SIG-M5 treated with dmso at 0.1 percent for 504 hours (cell line): ENCODE measurements at regions not wholly inside any gene's neighbourhood (a gene's known extent, or its start where the extent isn't known, plus 50 kb on each side); places are given as distances from the start of the nearest gene placed in this dataset.

Experiments
- DNase-seq: peaks from one replicate; lab custom pipeline; 2025; ENCODE audit not compliant: unreplicated experiment; lab: John Stamatoyannopoulos, UW

DNA sequence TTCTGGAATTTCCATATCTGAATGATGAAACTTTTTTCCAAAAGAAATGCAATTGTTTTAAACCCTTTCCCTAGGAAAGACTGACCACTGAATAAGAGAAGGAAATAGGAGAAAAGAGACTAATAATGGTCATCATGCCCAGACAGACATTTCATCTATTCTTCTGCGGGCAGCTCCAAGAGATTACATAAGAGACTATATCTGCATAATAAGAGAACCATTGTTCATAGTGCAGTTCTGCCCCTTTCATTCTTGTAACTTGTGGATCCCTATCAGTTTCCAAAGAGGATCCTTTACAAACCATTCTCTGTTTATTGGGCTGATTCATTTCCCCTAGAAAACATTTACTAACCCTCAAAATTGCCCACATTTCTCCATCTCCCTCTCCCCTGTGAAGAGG lies 197.8 kb downstream of the FSCB start:
- DNase-seq: no peak

DNA sequence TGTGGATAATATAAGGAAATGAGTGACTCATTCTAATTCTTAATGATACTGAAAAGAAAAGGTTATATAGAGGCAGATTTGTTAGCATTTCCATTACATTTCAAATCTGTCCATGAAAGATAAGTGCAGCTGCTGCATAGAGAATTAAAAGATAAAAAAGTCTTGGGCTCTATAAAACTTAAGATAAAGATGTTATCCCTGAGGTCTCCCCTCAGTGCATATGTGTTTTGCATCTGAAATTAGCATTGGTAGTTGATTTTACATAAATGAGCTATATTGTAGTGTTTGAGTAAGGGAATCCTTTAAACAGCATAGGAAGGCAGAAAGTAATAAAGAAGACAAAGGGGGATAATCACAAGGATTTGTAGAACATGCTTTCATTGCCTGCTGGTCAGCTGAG lies 206.2 kb downstream of the FSCB start:
- DNase-seq: no peak

DNA sequence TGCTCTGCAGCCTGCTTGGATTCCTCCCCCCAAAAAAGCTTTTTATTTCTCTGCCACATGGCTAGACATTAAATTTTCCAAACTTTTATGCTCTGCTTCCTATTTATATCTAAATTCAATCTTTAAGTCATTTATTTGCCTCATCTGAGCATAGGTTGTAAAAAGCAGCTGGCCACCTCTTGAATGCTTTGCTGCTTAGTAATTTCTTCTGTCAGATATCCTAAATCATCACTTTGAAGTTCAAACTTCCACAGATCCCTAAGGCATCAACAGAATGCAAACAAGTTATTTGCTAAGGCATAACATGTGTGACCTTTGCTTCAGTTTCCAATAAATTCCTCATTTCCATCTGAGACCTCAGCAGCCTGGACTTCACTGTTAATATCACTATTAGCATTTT lies 209.6 kb downstream of the FSCB start:
- DNase-seq: no peak

GRCh38 chr14:44291366-44291915 lies 215.6 kb downstream of the FSCB start:
- DNase-seq: no peak

DNA sequence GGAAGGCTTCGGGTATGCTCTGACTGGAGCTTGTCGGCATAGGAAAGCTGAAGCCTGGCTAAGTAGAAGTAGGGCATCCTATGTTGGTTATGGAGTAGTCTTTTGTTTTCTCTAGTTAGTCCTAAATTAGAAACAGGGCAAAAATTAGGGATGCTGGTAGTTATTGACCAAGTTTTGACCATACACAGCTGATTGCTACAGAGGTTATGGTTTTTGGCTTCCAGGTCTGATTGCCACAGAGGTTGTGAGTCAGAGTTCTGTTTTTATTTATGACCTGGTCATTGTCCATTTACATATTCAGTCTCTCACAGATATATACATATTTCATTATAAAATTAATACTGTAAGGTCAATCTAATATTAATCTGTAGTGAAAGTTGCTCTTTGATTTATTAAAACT lies 219.2 kb downstream of the FSCB start:
- DNase-seq: no peak

DNA sequence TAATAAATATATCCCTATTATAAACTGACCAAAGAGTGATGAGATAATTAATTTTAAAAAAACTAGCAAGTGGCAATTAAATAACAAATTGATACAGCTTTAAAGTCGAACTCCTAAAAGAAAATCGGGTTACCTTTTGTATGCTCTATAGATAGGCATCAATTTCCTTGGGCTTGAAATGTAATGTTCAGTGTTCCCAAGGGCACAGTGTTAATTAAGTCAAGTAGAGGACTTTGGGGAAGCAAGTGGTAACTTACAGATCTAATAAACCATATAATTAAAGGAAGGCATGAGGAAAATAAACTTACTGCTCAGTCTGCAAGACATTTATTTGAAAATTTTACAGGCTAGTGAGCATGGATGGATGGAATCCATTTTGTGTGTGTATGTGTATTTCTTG lies 220.9 kb downstream of the FSCB start:
- no peak for DNase-seq

GRCh38 chr14:44283836-44284235 lies 223.2 kb downstream of the FSCB start:
- no peak for DNase-seq

DNA sequence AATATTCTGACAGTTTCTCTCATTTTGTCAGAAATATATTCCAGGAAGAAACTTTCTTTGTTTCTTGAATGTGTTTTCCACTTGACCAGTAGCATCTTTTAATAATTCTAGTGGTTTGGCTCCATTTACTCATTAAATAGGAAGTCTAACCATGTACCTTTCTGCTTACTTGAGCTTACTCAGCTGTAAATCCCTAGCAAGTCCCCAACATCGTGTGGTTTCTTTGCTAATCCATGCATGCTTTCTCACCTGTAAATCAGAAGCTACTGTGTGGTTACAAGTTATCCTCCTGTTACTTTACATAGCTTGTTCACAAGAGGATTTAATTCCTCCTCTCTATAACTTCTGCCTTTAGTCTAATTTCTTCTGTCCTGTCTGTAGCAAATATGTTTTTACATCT lies 227.7 kb downstream of the FSCB start:
- DNase-seq: no peak

GRCh38 chr14:44271637-44272036 lies 235.4 kb downstream of the FSCB start:
- DNase-seq: no peak

DNA sequence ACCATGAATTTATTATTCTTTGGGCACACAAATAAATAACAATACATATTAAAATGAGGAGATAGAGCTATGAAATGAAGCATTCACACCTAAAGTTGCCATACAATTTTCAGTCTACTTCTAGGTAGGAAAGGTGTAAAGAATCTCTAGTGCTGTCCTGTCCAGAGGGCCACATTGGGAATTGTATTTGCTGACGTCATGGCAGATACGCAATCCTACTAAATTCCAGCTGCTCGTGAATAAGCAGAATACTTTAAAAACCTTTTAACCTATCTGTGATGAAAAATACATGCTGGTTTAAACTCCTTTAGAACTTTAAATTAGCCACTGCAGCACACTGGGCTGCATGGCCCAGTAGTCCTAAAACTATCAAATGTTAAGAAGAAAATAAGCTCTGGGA lies 236.1 kb downstream of the FSCB start:
- DNase-seq: no peak

GRCh38 chr14:44265246-44265645 lies 241.8 kb downstream of the FSCB start:
- no peak for DNase-seq

DNA sequence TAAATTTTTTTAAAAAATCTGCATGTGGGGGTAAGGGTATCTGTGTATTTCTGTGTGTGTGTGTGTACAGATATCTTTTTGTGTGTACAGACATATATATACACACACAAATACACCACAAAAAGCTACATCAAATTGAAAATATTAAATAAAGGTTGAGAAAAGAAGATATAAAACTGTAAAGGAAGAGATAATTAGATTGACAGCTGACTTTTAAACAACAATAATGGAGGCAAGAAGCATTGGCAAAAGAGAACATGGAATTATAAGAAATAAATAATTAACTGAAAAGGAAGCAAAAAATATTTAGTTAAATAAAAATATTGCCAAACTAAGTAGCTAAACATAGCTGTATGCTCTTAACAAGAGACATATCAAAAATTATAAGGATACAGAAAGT lies 291.4 kb downstream of the FSCB start:
- no peak for DNase-seq

DNA sequence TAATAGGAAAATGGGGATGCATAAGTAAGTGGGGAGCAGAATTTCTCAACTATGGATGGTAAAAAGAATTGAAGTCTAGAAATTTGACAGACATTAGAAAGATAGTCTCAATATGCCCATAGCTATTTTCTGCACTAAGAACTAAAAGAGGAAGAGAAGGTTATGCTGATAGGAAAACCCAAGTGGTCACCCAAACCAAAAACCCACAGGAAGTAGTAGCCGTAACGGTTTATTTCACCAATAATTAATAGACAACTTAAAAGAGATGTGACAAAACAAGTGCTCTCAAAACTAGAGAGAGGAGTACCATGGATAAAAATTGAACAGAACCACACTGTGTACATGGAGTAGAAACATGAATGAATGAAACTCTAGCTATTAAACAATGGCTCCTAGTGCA lies 295.4 kb downstream of the FSCB start:
- DNase-seq: no peak

- no peak for DNase-seq
These were observed 302.8 kb downstream of the FSCB start for GRCh38 chr14:44204061-44204835.

DNA sequence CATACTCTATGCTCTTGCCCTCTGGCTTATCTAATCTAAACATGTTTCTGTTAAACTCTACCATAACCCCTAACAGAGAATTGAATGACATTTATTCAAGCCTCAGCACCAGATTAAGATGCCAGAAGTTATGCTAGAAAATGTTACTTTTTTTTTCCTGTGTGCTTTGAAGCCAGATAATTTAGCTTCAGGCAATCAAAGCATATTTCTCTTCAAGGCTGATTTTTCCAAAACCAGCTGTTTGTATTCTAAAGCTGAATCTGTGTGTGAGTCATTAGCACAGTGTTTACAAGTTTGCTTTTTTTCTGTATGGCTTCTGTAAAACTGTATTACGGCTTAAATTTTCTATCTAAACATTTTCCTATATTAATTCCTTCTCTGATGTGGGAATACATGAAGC lies 326.1 kb downstream of the FSCB start:
- DNase-seq: no peak

DNA sequence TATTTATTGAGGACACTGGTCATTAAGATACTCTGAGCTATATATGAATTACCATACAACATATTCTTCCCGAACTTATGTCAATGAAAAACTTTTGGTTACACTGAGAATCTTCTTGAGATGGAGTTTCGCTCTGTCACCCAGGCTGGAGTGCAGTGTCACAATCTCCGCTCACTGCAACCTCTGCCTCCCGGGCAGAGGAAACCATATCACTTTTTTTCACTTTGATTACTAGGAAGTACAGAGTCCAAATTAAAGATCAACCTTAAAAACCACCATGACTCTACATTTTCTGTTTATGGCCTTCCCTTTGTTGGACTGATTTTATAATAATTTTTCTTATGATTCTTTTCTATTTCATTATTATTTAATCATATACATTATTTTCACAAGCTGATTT lies 336.5 kb downstream of the FSCB start:
- DNase-seq: no peak

DNA sequence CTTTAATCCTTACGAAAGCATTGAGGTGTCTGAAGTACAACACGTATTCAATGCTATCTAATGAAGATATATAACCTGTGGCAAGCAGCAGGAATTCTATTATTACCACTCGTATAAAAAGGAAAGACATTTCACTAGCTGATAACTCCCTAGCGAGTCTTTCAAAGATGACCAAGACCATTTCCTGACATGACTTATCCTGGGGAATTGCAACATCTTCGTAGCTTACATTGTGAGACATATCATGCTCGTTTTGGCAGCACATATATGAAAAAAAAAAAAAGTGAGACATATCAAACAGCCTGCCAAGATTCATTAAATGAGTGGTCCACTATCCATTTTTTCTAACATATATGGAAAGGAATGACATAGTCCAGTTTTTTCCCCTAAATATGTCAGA lies 337.0 kb downstream of the FSCB start:
- DNase-seq: no peak

DNA sequence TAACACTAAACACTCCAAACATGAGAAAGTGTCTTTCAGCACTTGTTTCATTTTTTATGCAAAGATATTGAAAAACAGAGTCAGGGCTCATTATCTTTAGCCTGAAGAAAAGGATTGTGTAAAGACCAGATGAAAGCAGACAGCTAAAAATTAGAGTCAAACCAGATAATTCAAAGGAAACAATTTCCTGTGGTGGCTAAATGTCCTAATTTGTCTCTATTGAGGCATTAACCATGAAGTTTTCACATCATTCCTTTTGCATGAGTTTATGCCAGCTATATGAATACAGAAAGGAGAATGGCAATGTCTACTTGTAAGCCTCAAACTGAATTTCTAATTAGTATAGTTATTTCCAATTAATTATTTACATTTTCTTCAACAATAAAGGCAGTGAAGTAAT lies 338.5 kb downstream of the FSCB start:
- no peak for DNase-seq

DNA sequence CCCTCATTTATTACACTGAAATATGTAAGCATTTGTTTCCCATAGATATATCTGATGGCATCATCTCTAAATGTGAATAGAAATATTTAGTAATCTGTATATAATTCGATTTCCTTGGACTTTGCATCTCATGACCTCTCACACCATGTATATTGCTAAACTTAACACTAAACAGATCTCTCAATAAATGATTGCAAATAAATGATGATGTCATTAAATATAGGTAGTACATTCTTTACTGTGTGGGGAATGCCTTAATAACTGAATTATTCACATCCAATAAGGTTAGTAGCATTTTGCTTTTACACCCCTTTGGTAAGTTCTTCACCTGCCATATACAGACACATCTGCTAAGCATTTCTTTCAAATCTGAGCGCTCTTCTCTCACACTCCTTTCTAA lies 340.5 kb downstream of the FSCB start:
- DNase-seq: no peak

- no peak for DNase-seq
These were observed 341.1 kb downstream of the FSCB start for GRCh38 chr14:44165936-44166335.

DNA sequence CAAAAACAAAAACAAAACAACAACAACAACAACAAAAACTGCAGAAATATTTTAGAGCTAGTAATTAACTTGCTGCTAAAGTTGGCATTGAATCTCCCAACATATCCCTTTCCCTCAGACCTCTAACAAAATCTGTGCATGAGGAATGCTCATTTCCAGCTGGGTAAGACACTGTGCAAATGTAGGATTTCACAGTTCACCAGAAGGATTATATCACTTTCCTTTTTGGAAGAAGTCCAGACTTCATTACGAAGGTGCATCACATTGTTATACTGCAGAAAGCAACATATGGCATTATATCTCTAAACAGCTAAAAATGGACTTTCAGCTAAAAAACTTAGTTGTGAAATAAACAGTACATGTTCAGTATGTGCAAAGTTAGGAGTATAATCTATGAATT lies 341.8 kb downstream of the FSCB start:
- DNase-seq: no peak

DNA sequence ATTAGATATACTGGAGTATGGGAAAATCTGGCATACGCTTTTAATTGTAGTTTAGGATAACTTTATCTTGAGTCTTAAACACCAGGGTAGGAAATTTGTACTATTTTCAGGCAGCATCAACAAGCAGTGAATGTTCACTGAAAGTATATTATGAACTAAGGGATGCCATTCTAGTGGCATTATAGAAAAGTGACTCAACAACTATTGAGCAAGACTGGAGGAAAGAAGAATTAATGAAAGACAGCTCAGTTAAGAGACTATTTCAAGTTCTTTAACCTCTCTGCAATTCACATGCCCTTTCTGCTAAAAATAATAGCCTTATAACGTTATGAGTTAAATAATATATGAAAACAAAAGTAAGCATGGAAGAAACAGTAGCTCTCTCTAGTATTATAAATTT lies 343.1 kb downstream of the FSCB start:
- peak; percentile 9 for DNase-seq

GRCh38 chr14:44162197-44162596 lies 344.9 kb downstream of the FSCB start:
- DNase-seq: no peak
